ENCODE measurements at regions not wholly inside any gene's neighbourhood (a gene's known extent, or its start where the extent isn't known, plus 50 kb on each side); places are given as distances from the start of the nearest gene placed in this dataset.

- no peak for TF ChIP-seq EZH2phosphoT487 (IDR thresholded peaks at IDR 0.05; ENCODE audit: low read depth)
- TF ChIP-seq, protein P1, sequence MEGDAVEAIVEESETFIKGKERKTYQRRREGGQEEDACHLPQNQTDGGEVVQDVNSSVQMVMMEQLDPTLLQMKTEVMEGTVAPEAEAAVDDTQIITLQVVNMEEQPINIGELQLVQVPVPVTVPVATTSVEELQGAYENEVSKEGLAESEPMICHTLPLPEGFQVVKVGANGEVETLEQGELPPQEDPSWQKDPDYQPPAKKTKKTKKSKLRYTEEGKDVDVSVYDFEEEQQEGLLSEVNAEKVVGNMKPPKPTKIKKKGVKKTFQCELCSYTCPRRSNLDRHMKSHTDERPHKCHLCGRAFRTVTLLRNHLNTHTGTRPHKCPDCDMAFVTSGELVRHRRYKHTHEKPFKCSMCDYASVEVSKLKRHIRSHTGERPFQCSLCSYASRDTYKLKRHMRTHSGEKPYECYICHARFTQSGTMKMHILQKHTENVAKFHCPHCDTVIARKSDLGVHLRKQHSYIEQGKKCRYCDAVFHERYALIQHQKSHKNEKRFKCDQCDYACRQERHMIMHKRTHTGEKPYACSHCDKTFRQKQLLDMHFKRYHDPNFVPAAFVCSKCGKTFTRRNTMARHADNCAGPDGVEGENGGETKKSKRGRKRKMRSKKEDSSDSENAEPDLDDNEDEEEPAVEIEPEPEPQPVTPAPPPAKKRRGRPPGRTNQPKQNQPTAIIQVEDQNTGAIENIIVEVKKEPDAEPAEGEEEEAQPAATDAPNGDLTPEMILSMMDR (IDR thresholded peaks at IDR 0.05; ENCODE audit: low read depth, low read length): no peak
- no peaks in the 10 kb centered on the region for H3K36me3 ChIP-seq (replicated peaks; ENCODE audit: low read depth, low read length)
These were observed 108.3 kb upstream of the CNTNAP2 start for GRCh38 chr7:146008293-146008692.

DNA sequence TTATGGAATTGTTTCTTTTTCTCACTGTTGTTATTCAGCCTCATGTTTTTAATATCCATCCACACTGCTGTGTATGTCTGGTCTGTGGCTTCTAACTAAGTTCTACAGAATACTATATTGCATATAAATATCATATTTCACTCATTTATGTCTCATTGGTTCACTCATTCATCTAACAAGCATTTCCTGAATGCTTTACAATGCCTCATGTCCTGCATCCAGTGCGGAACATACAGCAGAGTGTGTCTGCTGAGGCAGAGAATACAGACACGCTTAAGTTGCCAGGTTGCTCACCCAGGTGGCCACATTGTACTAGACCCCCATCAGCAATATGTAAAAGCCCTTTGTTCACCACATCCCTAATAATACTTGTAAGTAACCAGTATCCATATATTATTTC lies 111.8 kb upstream of the CNTNAP2 start:
- no peak overlapping the region for H3K4me3 ChIP-seq (ENCODE audit: low read length)
- peaks cover 33% of the 10 kb centered on the region for H3K27me3 ChIP-seq (ENCODE audit: low read depth, low read length)
- no peak overlapping the region for H2AFZ ChIP-seq (ENCODE audit: low read depth, low read length)
- no peaks in the 10 kb centered on the region for H3K36me3 ChIP-seq (replicated peaks; ENCODE audit: low read depth, low read length)
- peaks cover 10% of the 10 kb centered on the region for H3K4me1 ChIP-seq (ENCODE audit: low read length)
- 0 out of 2 replicates have a peak, but pooled peaks cover 2% of the 10 kb centered on the region for H4K20me1 ChIP-seq (ENCODE audit: insufficient read depth, low read length)
- no peaks in the 10 kb centered on the region for H3K79me2 ChIP-seq (ENCODE audit: low read length)
- no peaks in the 10 kb centered on the region for H3K9me3 ChIP-seq (ENCODE audit: insufficient read depth, low read length)
- TF ChIP-seq, protein P1 (IDR thresholded peaks at IDR 0.05; ENCODE audit: low read depth, low read length): no peak
- TF ChIP-seq EZH2phosphoT487 (IDR thresholded peaks at IDR 0.05; ENCODE audit: low read depth): no peak
- no peak overlapping the region for H3K4me2 ChIP-seq (ENCODE audit: low read length)
- no peak overlapping the region for H3K27ac ChIP-seq (ENCODE audit: low read length)
- no peak overlapping the region for H3K9ac ChIP-seq (ENCODE audit: low read length)

More at GRCh38 chr7:146008293-146008692, 108.3 kb upstream of the CNTNAP2 start:
- H3K4me3 ChIP-seq (ENCODE audit: low read length): no peak overlapping the region
- H3K9ac ChIP-seq (ENCODE audit: low read length): no peak overlapping the region
- H2AFZ ChIP-seq (ENCODE audit: low read depth, low read length): no peak overlapping the region
- no peaks in the 10 kb centered on the region for H3K4me1 ChIP-seq (ENCODE audit: low read length)
- no peaks in the 10 kb centered on the region for H4K20me1 ChIP-seq (ENCODE audit: insufficient read depth, low read length)
- H3K9me3 ChIP-seq (ENCODE audit: insufficient read depth, low read length): no peaks in the 10 kb centered on the region
- H3K4me2 ChIP-seq (ENCODE audit: low read length): no peak overlapping the region
- H3K79me2 ChIP-seq (ENCODE audit: low read length): no peaks in the 10 kb centered on the region
- peaks cover 16% of the 10 kb centered on the region; the same call in 1 of the 2 replicates for H3K27me3 ChIP-seq (ENCODE audit: low read depth, low read length)
- H3K27ac ChIP-seq (ENCODE audit: low read length): no peak overlapping the region

GRCh38 chr7:146002431-146003078 lies 114.0 kb upstream of the CNTNAP2 start:
- H3K4me1 ChIP-seq (ENCODE audit: low read length): peaks cover 10% of the 10 kb centered on the region
- no peak overlapping the region for H3K4me3 ChIP-seq (ENCODE audit: low read length)
- no peaks in the 10 kb centered on the region for H3K36me3 ChIP-seq (replicated peaks; ENCODE audit: low read depth, low read length)
- no peak overlapping the region for H3K27ac ChIP-seq (ENCODE audit: low read length)
- H3K79me2 ChIP-seq (ENCODE audit: low read length): no peaks in the 10 kb centered on the region
- H3K9ac ChIP-seq (ENCODE audit: low read length): no peak overlapping the region
- peak overlapping the region; percentile 29; the same call in 1 of the 2 replicates for H3K4me2 ChIP-seq (ENCODE audit: low read length)
- 0 out of 2 replicates have a peak, but pooled peaks cover 2% of the 10 kb centered on the region for H4K20me1 ChIP-seq (ENCODE audit: insufficient read depth, low read length)
- peaks cover 43% of the 10 kb centered on the region for H3K27me3 ChIP-seq (ENCODE audit: low read depth, low read length)
- TF ChIP-seq EZH2phosphoT487 (IDR thresholded peaks at IDR 0.05; ENCODE audit: low read depth): no peak
- no peak overlapping the region for H2AFZ ChIP-seq (ENCODE audit: low read depth, low read length)
- no peaks in the 10 kb centered on the region for H3K9me3 ChIP-seq (ENCODE audit: insufficient read depth, low read length)

DNA sequence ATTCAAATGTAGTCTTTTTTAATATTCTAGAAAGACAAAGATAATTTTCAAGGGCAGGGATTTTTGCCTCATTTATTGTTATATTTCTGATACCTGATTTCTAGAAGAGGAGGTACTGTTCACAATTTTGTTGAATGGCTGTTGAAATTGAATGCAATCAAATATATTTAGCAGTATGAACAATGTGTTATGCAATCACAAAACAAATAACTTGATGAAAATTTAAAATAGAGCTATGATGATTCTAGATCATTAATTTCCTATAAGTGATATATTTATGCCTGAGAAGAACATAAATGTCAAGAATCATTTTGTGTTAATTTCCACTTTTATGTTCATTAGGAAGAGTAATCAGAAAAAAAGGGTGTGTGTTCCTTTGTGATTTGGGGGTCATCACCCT lies 114.6 kb upstream of the CNTNAP2 start:
- H3K4me2 ChIP-seq (ENCODE audit: low read length): no peak overlapping the region
- H3K9me3 ChIP-seq (ENCODE audit: insufficient read depth, low read length): no peaks in the 10 kb centered on the region
- no peak overlapping the region for H3K27ac ChIP-seq (ENCODE audit: low read length)
- H2AFZ ChIP-seq (ENCODE audit: low read depth, low read length): no peak overlapping the region
- TF ChIP-seq EZH2phosphoT487 (IDR thresholded peaks at IDR 0.05; ENCODE audit: low read depth): no peak
- peaks cover 39% of the 10 kb centered on the region for H3K27me3 ChIP-seq (ENCODE audit: low read depth, low read length)
- 0 out of 2 replicates have a peak, but pooled peaks cover 2% of the 10 kb centered on the region for H4K20me1 ChIP-seq (ENCODE audit: insufficient read depth, low read length)
- H3K4me1 ChIP-seq (ENCODE audit: low read length): peaks cover 10% of the 10 kb centered on the region
- H3K4me3 ChIP-seq (ENCODE audit: low read length): no peak overlapping the region
- H3K79me2 ChIP-seq (ENCODE audit: low read length): no peaks in the 10 kb centered on the region
- H3K36me3 ChIP-seq (replicated peaks; ENCODE audit: low read depth, low read length): no peaks in the 10 kb centered on the region
- no peak overlapping the region for H3K9ac ChIP-seq (ENCODE audit: low read length)

- Histone ChIP-seq H3K27ac (ENCODE audit: low read length) (no peak overlapping the region), H2AFZ (ENCODE audit: low read depth, low read length) (no peak overlapping the region), H3K9ac (ENCODE audit: low read length) (no peak overlapping the region), H4K20me1 (ENCODE audit: insufficient read depth, low read length) (0 out of 2 replicates have a peak, but pooled peaks cover 2% of the 10 kb centered on the region), H3K9me3 (ENCODE audit: insufficient read depth, low read length) (no peaks in the 10 kb centered on the region), H3K4me1 (ENCODE audit: low read length) (peaks cover 10% of the 10 kb centered on the region), H3K36me3 (replicated peaks; ENCODE audit: low read depth, low read length) (no peaks in the 10 kb centered on the region), H3K27me3 (ENCODE audit: low read depth, low read length) (peaks cover 35% of the 10 kb centered on the region), H3K79me2 (ENCODE audit: low read length) (no peaks in the 10 kb centered on the region), H3K4me2 (ENCODE audit: low read length) (no peak overlapping the region), H3K4me3 (ENCODE audit: low read length) (no peak overlapping the region)
- TF ChIP-seq EZH2phosphoT487 (IDR thresholded peaks at IDR 0.05; ENCODE audit: low read depth): no peak
- TF ChIP-seq, protein P1 (IDR thresholded peaks at IDR 0.05; ENCODE audit: low read depth, low read length): no peak
These were observed 115.7 kb upstream of the CNTNAP2 start for GRCh38 chr7:146000882-146001281.
